Activated CD8-positive, alpha-beta T cell treated with anti-CD3 and anti-CD28 coated beads, Interleukin-2, amount 10 ng/mL, durations not matched to agents 7 days and 5 days (primary cell): ENCODE measurements at regions not wholly inside any gene's neighbourhood (a gene's known extent, or its start where the extent isn't known, plus 50 kb on each side); places are given as distances from the start of the nearest gene placed in this dataset.

ENCODE experiments used
- ATAC-seq: fragments of 150-1000 bp; cut with Tn5 transposase; one replicate; pipeline ENCODE4 v1.10.0; 2021; ENCODE audit warnings: moderate library complexity
- CTCF ChIA-PET: fragments of 350-600 bp; sonication (Branson Sonifier 250); formaldehyde crosslinking; loops from one replicate; lab custom pipeline; 2021; ENCODE audit warnings: antibody characterized with exemption; lab: Charles Lee
- POLR2A ChIA-PET: fragments of 350-600 bp; sonication (Branson Sonifier 250); formaldehyde crosslinking; loops from one replicate; lab custom pipeline; 2021; ENCODE audit warnings: antibody characterized with exemption; lab: Charles Lee
- DNase-seq: peaks from one replicate; pipeline ENCODE4 v3.0.0-alpha.2; 2020
- H3K27ac Mint-ChIP-seq: one replicate; pipeline ENCODE4 v1.8.0; 2021; ENCODE audit warnings: mild to moderate bottlenecking, mixed read lengths
- H3K27me3 Mint-ChIP-seq: one replicate; pipeline ENCODE4 v1.8.0; 2021; ENCODE audit warnings: low read depth, mixed read lengths
- H3K36me3 Mint-ChIP-seq: one replicate; pipeline ENCODE4 v1.8.0; 2021; ENCODE audit warnings: low read depth, mixed read lengths
- H3K4me1 Mint-ChIP-seq: one replicate; pipeline ENCODE4 v1.8.0; 2021; ENCODE audit warnings: low read depth, mixed read lengths
- H3K4me3 Mint-ChIP-seq: one replicate; pipeline ENCODE4 v1.8.0; 2021; ENCODE audit warnings: mild to moderate bottlenecking, mixed read lengths
- H3K9me3 Mint-ChIP-seq: one replicate; pipeline ENCODE4 v1.8.0; 2022; ENCODE audit warnings: mixed read lengths; ENCODE audit not compliant: insufficient read depth

DNA sequence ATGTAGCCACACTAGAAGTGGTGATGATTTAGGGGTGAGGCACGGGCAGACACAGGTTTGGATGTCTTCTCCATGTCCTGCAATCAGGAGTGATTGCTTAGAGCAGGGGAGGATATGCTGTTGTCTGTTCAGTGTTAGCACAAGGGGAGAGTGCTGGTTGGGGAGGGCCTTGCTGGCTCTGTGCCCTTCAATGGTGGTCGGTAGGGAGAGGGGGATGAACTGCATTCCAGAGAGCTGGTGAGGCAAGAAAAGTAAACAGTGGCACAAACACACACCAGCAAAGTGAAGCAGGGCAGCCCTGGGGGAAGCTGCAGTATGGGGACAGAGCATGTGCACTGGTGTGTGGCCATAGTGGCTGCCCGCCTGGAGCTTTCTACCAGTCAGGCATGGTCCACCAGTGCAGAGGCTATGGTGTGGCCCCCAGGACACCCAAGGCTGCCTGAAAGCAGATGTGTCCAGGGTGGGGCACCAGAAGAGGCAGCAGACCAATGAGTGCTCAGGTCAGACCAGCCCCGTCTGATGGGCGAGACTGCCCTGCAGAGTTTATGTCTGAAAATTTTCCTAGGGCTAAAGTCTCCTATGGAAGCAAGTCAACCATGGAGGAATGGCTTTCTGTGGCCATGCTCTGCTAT lies 1676.9 kb downstream of the PCDH9 start:
- ATAC-seq = no peak
- Mint-ChIP-seq H3K4me3 (no peak overlapping the region), H3K27ac (no peak overlapping the region), H3K27me3 (no peaks in the 10 kb centered on the region), H3K36me3 (no peaks in the 10 kb centered on the region), H3K9me3 (peaks cover 25% of the 10 kb centered on the region), H3K4me1 (no peaks in the 10 kb centered on the region)
- POLR2A ChIA-PET = no interaction called here
- DNase-seq = no peak
- CTCF ChIA-PET = no interaction called here

DNA sequence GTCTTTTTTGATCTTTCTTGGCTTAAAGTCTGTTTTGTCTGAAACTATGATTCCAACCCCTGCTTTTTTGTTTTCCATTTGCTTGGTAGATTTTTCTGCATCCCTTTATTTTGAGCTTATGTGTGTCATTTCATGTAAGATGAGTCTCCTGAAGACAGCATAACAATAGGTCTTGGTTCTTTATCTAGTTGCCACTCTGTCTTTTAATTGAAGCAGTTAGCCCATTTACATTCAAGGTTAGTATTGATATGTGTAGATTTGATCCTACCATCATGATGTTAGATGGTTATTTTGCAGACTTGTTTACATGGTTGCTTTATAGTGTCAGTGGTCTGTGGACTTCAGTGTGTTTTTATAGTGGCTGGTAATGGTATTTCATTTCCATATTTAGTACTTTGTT lies 1678.9 kb downstream of the PCDH9 start:
- ATAC-seq (no peak), DNase-seq (no peak)
- POLR2A ChIA-PET = no interaction called here
- CTCF ChIA-PET = no interaction called here
- H3K36me3 Mint-ChIP-seq = no peaks in the 10 kb centered on the region
- peaks cover 17% of the 10 kb centered on the region for H3K9me3 Mint-ChIP-seq
- H3K4me1 Mint-ChIP-seq = no peaks in the 10 kb centered on the region
- no peak overlapping the region for H3K27ac Mint-ChIP-seq
- H3K27me3 Mint-ChIP-seq = no peaks in the 10 kb centered on the region
- H3K4me3 Mint-ChIP-seq = no peak overlapping the region

DNA sequence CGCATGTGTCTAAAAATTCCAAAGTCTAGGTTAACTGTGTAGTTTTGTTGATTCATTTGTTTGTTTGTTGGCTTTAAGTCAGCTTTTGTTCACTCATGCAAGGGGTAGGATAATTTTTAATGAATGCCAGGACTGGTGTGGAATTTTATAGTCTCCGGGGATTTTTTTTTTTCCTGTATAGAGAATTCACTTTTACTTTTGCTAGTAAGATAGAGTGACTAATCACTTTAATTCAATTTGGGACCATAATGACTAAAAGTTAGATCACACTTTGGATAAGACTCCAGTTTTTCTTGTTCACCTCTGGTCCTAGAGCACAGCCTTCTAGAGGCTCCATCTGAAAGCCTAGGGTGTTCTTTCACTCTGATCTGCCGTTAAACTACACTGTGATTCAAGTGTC lies 1690.0 kb downstream of the PCDH9 start:
- Mint-ChIP-seq H3K27ac (no peak overlapping the region), H3K27me3 (no peaks in the 10 kb centered on the region), H3K4me3 (no peak overlapping the region), H3K4me1 (no peaks in the 10 kb centered on the region), H3K9me3 (peaks cover 14% of the 10 kb centered on the region), H3K36me3 (no peaks in the 10 kb centered on the region)
- CTCF ChIA-PET = no interaction called here
- POLR2A ChIA-PET = no interaction called here
- ATAC-seq (no peak), DNase-seq (no peak)

DNA sequence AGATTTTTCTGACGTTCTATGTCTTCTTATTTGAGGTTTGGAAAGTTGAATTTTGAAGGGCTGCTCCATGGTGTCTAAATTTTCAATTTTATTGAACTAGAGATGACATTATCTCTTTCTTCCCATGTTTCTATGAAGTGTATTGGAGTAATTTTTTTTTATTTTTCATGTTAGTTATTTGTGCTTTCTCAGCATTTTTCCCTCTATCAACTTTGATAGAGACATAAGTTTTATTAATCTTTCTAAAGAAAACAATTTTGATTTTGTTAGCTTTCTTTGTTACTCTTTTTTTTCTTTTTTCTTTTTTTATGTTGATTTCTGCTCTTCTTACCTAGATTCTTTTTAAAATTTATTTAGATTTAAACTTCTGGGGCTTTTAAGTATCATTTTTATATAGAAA lies 1694.8 kb downstream of the PCDH9 start:
- no peak for DNase-seq
- H3K27ac Mint-ChIP-seq = no peak overlapping the region
- ATAC-seq = no peak
- peaks cover 14% of the 10 kb centered on the region for H3K9me3 Mint-ChIP-seq
- no peak overlapping the region for H3K4me3 Mint-ChIP-seq
- no peaks in the 10 kb centered on the region for H3K27me3 Mint-ChIP-seq
- H3K36me3 Mint-ChIP-seq = no peaks in the 10 kb centered on the region
- no peaks in the 10 kb centered on the region for H3K4me1 Mint-ChIP-seq
- ChIA-PET CTCF (no interaction called here), POLR2A (no interaction called here)

DNA sequence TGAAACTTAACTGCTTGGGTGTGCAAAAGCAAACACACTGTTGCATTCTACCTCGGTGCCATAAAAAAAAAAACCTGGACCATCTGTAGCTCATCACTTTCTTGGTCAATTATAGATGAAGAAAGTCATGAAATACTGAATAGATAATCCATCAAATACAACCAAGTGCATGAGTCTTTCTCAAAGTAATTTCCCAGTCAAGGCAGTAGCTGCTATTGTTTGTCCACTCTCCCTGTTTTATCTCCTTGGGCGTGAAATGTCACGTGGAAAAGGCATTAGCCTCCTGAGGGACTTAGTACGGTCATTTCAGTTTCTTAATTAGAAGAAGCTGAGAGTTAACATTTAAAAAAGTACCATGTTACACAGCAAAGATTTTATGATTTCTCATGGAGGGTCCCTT lies 1697.9 kb downstream of the PCDH9 start:
- Mint-ChIP-seq H3K36me3 (no peaks in the 10 kb centered on the region), H3K27ac (no peak overlapping the region), H3K27me3 (no peaks in the 10 kb centered on the region), H3K9me3 (peaks cover 5% of the 10 kb centered on the region), H3K4me3 (no peak overlapping the region), H3K4me1 (no peaks in the 10 kb centered on the region)
- POLR2A ChIA-PET = no interaction called here
- ATAC-seq (no peak), DNase-seq (no peak)
- CTCF ChIA-PET = no interaction called here

DNA sequence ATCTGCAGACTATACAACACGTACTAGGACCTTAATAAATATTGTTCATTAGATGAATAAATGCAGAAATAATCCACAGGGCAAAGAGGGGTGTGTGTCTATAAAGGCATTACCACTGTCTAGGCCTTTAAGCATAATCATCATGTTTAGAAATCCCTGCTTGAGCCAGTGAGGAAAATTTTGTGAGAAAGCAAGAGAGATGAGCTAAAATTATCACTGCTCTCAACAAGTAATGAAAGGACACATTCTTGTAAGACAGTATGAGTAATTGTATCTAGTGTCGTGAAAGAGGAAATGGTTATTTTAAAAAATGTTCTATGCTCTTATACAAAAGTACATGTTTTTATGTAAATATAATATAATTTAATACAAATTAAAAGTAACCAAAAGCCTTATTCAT lies 1699.4 kb downstream of the PCDH9 start:
- POLR2A ChIA-PET = no interaction called here
- Mint-ChIP-seq H3K36me3 (no peaks in the 10 kb centered on the region), H3K27ac (no peak overlapping the region), H3K9me3 (peaks cover 12% of the 10 kb centered on the region), H3K4me3 (no peak overlapping the region), H3K4me1 (no peaks in the 10 kb centered on the region), H3K27me3 (no peaks in the 10 kb centered on the region)
- no peak for DNase-seq
- CTCF ChIA-PET = no interaction called here
- ATAC-seq = no peak

DNA sequence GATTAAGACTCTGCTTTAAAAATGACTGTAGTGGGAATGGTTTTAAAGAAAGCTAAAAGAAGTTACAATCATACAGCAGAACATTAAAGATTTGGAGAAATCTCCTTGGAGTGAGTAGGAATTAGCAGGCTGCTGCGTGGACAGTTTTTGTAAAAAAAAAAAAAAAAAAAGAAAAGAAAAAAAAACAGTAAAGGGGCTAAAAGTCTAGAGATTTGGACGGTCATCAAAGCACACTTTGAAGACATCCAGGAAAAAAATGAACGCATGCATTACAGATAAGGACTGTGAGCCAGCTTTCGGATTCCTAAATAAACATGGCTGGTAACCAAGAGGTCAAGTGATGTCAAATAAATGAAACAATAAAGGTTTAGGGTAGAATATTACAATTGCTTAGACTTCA lies 1700.6 kb downstream of the PCDH9 start:
- no peaks in the 10 kb centered on the region for H3K4me1 Mint-ChIP-seq
- POLR2A ChIA-PET = no interaction called here
- no peak overlapping the region for H3K4me3 Mint-ChIP-seq
- no peaks in the 10 kb centered on the region for H3K36me3 Mint-ChIP-seq
- H3K9me3 Mint-ChIP-seq = peaks cover 12% of the 10 kb centered on the region
- CTCF ChIA-PET = no interaction called here
- no peaks in the 10 kb centered on the region for H3K27me3 Mint-ChIP-seq
- no peak overlapping the region for H3K27ac Mint-ChIP-seq
- ATAC-seq (no peak), DNase-seq (no peak)

DNA sequence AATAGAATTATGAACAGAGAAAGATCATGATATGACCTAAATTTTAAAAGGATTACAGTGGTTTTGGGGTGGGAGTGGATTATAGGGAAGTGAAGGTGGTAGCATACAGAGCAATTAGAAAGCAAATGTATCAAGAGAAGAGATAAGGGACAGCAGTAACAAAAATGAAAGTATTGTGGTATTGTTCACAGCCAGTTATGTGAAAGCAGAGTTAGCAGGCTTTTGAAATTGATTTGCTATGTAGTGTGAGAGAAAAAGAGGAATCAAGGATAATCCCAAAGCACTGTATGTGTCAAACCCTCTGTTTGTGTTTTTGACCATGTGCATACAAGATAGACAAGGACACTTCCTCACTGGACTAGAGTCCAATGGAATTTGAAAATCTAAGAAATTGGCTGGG lies 1721.4 kb downstream of the PCDH9 start:
- H3K36me3 Mint-ChIP-seq = no peaks in the 10 kb centered on the region
- H3K9me3 Mint-ChIP-seq = peaks cover 9% of the 10 kb centered on the region
- ChIA-PET CTCF (no interaction called here), POLR2A (no interaction called here)
- H3K4me3 Mint-ChIP-seq = no peak overlapping the region
- H3K27me3 Mint-ChIP-seq = no peaks in the 10 kb centered on the region
- ATAC-seq = no peak
- no peak for DNase-seq
- no peak overlapping the region for H3K27ac Mint-ChIP-seq
- no peaks in the 10 kb centered on the region for H3K4me1 Mint-ChIP-seq

DNA sequence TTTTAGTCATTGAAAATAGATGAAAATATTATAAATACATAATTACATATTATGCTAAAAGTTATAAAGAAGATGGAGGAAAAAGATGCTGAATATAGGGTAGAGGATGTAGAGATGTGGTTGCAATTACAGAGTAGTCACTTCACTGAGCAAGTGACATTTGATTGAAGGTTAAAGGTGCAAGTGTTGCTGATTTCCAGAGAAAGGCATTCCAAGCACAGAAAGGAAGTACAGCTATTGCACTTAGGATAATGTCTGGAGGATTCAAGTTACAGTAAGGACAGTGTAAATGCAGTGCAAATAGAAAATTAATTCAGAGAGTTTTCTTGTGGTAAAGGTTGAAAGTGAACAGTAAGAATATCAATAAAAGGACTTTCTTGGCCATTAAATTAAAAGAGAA lies 1721.8 kb downstream of the PCDH9 start:
- DNase-seq (no peak), ATAC-seq (no peak)
- Mint-ChIP-seq H3K4me1 (no peaks in the 10 kb centered on the region), H3K36me3 (no peaks in the 10 kb centered on the region), H3K27me3 (no peaks in the 10 kb centered on the region), H3K27ac (no peak overlapping the region), H3K9me3 (peaks cover 9% of the 10 kb centered on the region), H3K4me3 (no peak overlapping the region)
- ChIA-PET POLR2A (no interaction called here), CTCF (no interaction called here)

DNA sequence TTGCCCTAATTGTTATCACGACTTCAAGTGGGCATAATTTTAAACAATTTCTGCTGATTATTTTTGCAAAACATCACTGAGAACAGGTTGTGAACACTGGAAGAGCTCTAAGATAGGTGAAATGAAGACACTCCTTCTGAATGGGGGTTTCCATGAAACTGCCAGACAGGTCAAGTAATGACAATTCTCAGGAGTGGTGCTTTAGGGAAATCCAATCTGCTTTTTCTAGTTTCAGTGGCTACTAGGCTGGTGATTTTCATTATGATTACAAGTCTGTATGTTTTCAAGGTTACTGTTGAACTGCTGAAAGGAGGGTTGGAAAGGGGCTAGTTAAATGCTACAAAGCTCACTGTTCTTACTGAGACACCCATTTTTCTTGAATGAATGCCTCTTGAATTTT lies 1724.2 kb downstream of the PCDH9 start:
- no peaks in the 10 kb centered on the region for H3K36me3 Mint-ChIP-seq
- H3K4me1 Mint-ChIP-seq = no peaks in the 10 kb centered on the region
- H3K9me3 Mint-ChIP-seq = peaks cover 6% of the 10 kb centered on the region
- no peak overlapping the region for H3K27ac Mint-ChIP-seq
- POLR2A ChIA-PET = no interaction called here
- CTCF ChIA-PET = no interaction called here
- H3K4me3 Mint-ChIP-seq = no peak overlapping the region
- no peaks in the 10 kb centered on the region for H3K27me3 Mint-ChIP-seq
- no peak for DNase-seq
- ATAC-seq = no peak

DNA sequence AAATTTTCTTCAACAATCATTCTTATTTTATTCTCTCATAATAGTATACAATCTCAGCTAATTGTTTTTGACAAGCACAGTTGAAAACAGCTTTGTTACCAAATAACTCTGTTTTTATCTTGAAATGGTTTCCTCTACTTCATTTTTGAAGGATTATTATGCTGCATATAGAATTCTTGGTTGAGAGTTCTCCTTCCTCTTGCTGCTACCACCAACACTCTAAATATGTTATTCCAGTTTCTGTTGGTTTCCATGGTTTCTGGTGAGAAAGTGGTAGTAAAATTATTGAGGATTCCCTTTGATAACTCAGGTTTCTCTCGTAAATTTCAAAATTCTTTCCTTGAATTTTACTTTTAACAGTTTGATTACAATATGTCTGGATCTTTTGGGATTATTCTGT lies 1725.9 kb downstream of the PCDH9 start:
- CTCF ChIA-PET = no interaction called here
- Mint-ChIP-seq H3K9me3 (peaks cover 11% of the 10 kb centered on the region), H3K27me3 (no peaks in the 10 kb centered on the region), H3K4me3 (no peak overlapping the region), H3K27ac (no peak overlapping the region), H3K4me1 (no peaks in the 10 kb centered on the region), H3K36me3 (no peaks in the 10 kb centered on the region)
- POLR2A ChIA-PET = no interaction called here
- DNase-seq (no peak), ATAC-seq (no peak)

DNA sequence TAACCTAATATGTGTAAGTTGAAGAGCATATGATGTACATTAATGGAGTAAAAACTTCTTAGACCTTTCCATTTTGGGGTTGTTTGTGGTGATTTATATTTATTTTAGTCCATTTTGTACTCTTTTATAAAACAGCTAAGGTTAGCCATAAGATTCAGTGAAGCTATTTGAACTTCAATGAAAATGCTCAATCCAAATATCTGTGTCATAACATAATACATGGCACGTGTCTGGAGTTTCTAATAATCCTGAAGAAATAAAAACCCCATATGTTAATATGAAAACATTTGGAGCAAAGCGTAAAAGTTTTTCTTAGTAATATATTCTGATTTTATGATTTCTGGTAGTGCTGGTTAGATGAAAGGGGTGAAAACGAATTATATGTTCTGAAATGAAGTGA lies 1729.7 kb downstream of the PCDH9 start:
- CTCF ChIA-PET = no interaction called here
- no peak for ATAC-seq
- H3K27me3 Mint-ChIP-seq = no peaks in the 10 kb centered on the region
- H3K27ac Mint-ChIP-seq = no peak overlapping the region
- H3K9me3 Mint-ChIP-seq = peaks cover 11% of the 10 kb centered on the region
- H3K4me1 Mint-ChIP-seq = no peaks in the 10 kb centered on the region
- no peak for DNase-seq
- no peaks in the 10 kb centered on the region for H3K36me3 Mint-ChIP-seq
- POLR2A ChIA-PET = no interaction called here
- no peak overlapping the region for H3K4me3 Mint-ChIP-seq

DNA sequence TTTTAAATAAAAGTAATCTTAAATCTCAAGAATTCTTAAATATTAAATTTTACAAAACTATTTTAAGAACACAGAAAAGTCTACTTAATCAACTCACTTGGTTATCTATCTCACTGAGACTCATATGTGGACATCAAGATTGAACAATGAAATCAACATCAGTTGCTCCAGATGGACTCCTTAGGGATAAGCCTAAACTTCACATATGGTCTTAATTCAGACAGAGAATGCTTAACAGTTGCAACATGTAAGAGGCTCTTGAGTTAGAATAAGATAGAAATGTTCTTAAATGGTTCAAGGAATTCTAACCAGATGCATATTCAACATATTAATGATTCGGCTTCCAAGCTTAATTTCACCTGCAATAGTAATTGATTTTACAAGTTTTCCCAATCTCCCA lies 1730.9 kb downstream of the PCDH9 start:
- Mint-ChIP-seq H3K4me3 (no peak overlapping the region), H3K4me1 (no peaks in the 10 kb centered on the region), H3K36me3 (no peaks in the 10 kb centered on the region), H3K9me3 (peaks cover 10% of the 10 kb centered on the region), H3K27ac (no peak overlapping the region), H3K27me3 (no peaks in the 10 kb centered on the region)
- ATAC-seq (no peak), DNase-seq (no peak)
- ChIA-PET CTCF (no interaction called here), POLR2A (no interaction called here)
